OCI-LY3 (cell line): ENCODE measurements at regions not wholly inside any gene's neighbourhood (a gene's known extent, or its start where the extent isn't known, plus 50 kb on each side); places are given as distances from the start of the nearest gene placed in this dataset.

Experiments
- CTCF ChIP-seq: fragments of 200-600, 300-600 bp; sonication (generic); IDR thresholded peaks from 2 replicates; pipeline ENCODE4 v1.5.1; 2014; ENCODE audit warnings: antibody characterized with exemption, low read length, low read depth
- EZH2phosphoT487 ChIP-seq: fragments of 200-600 bp; shearing (Covaris generic); IDR thresholded peaks from 2 replicates; pipeline ENCODE4 v1.6.1; 2018; ENCODE audit warnings: antibody characterized with exemption, mixed run types, low read depth

GRCh38 chr3:96719921-96720320, 94.5 kb upstream of the EPHA6 start:
- TF ChIP-seq EZH2phosphoT487 (no peak), CTCF (no peak)
